GM12873 (cell line): ENCODE measurements at regions not wholly inside any gene's neighbourhood (a gene's known extent, or its start where the extent isn't known, plus 50 kb on each side); places are given as distances from the start of the nearest gene placed in this dataset.

Experiments
- TF ChIP-seq, protein P1 (sequence below): IDR thresholded peaks from 2 replicates; pipeline ENCODE4 v1.5.1; 2012; ENCODE audit warnings: low read depth, mild to moderate bottlenecking, moderate library complexity, low read length, control low read depth; ENCODE audit not compliant: insufficient read depth; ENCODE audit errors: missing control alignments

DNA sequence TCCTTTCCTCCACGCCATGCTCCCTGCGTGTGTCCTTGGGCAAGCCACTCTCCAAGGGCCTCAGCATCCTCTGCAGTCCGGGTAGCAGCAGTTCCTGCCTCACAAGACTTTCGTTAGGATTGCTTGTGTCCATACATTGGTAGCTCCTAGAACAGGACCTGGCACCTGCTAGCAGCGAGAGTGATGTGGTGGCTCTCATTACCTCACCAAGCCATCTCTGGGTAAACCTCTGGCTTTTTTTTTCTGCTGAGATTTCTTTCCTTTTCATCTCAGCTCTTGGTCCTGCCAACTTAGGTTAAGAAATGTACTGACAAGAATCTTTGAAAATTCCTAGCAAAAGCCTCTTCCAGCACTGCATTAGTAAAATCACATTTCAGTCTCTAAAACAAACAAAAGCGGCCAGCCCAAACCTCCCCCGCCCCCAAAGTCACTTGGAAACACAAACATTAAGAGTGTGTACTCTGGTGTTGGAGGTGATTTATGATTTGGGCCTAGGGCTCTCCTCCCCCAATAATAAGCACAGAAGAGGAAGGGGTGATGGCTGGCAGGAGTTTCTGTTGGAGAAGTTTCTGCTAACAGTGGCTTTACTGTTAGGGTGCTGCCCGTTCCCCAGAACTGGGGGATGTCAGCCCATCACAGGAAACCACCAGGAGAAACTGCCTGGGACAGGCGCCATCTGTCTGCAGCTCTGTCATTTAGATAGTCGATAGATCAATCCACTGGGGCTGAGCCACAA is 199.2 kb downstream of the CD83 start:
- TF ChIP-seq, protein P1, sequence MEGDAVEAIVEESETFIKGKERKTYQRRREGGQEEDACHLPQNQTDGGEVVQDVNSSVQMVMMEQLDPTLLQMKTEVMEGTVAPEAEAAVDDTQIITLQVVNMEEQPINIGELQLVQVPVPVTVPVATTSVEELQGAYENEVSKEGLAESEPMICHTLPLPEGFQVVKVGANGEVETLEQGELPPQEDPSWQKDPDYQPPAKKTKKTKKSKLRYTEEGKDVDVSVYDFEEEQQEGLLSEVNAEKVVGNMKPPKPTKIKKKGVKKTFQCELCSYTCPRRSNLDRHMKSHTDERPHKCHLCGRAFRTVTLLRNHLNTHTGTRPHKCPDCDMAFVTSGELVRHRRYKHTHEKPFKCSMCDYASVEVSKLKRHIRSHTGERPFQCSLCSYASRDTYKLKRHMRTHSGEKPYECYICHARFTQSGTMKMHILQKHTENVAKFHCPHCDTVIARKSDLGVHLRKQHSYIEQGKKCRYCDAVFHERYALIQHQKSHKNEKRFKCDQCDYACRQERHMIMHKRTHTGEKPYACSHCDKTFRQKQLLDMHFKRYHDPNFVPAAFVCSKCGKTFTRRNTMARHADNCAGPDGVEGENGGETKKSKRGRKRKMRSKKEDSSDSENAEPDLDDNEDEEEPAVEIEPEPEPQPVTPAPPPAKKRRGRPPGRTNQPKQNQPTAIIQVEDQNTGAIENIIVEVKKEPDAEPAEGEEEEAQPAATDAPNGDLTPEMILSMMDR: peak; percentile 32

DNA sequence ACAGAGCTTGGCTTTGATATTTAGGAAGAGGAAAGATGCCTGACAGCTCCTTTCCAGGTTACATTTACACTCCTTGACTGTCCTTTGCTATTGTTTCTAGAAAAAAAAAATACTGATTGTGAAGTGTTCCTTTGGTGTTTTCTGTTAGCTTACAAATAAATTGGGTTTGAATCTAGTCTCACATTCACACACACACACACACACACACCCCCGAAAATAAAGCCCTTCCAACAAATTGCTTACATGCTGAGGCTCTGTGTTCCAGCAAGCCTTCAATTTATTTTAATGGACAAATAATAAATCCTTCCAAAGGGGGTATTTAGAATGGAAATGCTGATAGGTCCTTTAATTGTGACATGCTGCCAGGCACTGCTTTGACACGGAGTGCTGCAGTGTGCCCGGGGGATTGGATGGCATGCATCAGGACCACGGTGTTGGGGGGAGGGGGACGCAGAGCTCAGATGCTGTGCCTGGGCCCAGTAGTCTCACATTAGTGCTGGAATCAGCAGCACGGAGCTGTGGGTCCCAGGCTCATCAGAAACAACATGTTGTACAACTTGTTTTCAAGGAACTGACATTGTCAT is 199.9 kb downstream of the CD83 start:
- TF ChIP-seq, protein P1: no peak

DNA sequence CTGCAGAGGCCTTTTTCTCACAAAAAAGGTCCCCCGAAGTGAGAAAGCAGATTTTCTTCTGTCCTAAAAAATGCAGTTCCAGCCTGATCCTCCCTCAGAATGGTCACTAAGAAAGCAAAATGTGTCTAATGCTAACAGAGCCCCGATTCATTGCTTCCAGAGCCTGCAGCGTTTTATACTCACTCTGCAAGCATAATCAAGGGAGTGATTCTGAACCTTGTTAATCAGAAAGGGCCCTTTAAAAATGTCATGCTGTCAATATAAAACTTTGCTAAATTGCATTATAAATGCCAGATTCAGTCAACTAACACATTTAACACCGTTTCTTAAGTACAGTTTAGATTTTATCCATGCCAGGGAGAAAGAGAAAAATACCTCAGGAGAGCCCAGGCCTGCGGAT is 202.8 kb downstream of the CD83 start:
- TF ChIP-seq, protein P1: no peak

DNA sequence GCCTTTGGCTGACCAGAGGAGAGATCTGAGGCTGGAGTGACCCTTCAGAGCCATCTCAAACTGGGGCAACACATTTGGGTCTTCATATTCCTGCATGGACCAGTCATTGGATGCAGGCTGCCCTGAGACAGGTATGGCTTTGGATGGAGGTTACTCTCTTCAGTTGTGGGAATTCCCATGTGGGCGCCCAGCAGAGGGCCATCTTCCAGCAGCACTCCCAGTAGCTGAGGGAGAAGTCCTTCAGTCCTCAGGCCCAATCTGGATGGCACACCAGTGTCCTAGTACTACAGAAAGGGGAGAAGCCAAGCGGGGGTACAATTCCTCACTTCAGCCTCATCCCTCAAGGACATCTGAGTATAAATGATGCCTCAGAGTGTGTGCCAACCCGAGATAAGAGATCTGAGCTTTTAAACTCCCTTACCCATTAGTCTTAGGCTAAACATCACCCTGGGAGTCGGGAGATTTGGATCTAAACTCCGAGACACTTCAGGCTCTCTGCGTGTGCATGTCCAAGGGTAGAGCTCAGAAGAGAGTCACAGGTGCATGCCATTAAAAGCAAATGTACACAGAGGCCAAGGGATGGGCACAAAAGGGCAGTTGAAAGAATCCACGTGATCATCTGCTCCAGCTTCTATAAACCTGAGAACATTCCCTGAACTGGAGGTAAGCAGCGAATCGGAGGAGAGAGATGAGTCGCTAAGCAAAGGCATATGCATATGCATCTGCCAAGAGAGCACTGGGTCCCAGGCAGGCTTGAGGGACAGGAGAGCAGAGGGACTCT is 204.6 kb downstream of the CD83 start:
- TF ChIP-seq, protein P1: no peak

DNA sequence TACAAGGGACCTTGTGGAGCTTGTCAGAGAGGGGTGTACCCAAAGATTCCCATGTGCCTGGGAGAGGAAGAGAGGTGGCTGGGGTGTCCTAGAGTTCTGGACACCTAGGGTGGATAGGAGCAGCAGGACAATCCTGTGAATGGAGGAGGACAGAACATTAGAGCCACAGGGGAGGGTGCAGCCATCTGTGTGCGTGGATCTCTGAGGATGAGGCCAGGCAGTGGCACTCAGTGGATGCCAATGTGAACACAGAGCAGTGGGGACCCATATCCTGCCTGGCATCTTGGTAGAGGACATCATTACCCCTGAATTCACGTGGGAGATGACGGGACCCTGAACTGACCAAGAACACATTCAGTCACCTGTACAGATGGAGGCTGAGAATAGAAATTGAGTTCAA is 205.3 kb downstream of the CD83 start:
- TF ChIP-seq, protein P1: no peak

DNA sequence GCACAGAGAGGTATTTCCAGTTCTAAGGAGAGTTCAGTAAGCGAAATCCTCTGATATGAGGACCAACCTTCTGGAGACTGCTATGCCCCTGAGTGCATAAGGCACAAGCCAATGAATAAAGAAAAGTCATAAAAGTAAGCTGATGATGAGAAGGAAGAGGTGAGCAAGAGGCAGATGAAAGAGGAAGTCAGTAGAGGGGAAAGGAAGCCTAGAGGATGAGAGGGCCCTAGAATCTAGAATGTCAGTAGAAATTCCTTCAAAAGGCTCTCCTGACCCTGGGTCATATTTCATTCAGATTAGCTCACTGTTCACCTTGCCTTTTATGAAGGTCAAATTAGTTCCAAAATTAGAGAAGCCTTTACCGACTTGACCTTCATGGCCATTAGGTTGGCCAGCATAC is 209.2 kb downstream of the CD83 start:
- TF ChIP-seq, protein P1: no peak

DNA sequence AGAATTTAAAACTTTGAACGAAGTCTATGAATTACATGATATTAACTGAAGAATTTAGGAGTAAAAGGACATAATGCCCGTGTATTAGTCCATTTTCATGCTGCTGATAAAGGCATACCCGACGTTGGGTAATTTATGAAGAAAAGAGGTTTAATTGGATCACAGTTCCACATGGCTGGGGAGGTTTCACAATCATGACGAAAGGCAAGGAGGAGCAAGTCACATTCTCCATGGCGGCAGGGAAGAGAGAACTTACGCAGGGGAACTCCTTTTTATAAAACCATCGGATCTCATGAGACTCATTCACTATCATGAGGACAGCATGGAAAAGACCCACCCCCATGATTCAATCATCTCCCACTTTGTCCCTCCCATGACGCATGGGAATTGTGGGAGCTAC is 210.6 kb downstream of the CD83 start:
- TF ChIP-seq, protein P1: no peak
